A549 (cell line): ENCODE measurements at regions not wholly inside any gene's neighbourhood (a gene's known extent, or its start where the extent isn't known, plus 50 kb on each side); places are given as distances from the start of the nearest gene placed in this dataset.

Source experiments
- BHLHE40 ChIP-seq: IDR thresholded peaks from 2 replicates; pipeline ENCODE4 v1.6.1; 2012; ENCODE audit warnings: low read depth, low read length, inconsistent platforms
- ESRRA ChIP-seq: fragments of 150-350 bp; IDR thresholded peaks from 2 replicates; pipeline ENCODE4 v1.6.1; 2014; ENCODE audit warnings: mild to moderate bottlenecking, low read length, borderline replicate concordance
- HOXB5 ChIP-seq: fragments of 250-450 bp; sonication (Bioruptor Pico); IDR thresholded peaks from 2 replicates; pipeline ENCODE4 v1.5.0; 2020; ENCODE audit warnings: mild to moderate bottlenecking, moderate library complexity
- KDM5A ChIP-seq: fragments of 200-600 bp; sonication (generic); IDR thresholded peaks from 2 replicates; pipeline ENCODE4 v1.6.1; 2016; ENCODE audit warnings: antibody characterized with exemption, mild to moderate bottlenecking
- NFE2L2 ChIP-seq: fragments of 150-350 bp; conservative IDR thresholded peaks from 2 replicates; pipeline ENCODE4 v1.6.1; 2014; ENCODE audit warnings: low read length
- POLR2A ChIP-seq: IDR thresholded peaks from 2 replicates; pipeline ENCODE4 v1.6.1; 2012; ENCODE audit warnings: mild to moderate bottlenecking, low read length
- POLR2AphosphoS2 ChIP-seq: conservative IDR thresholded peaks from 2 replicates; pipeline ENCODE4 v1.6.1; 2012; ENCODE audit warnings: low read length, improper control_type of control experiment, inconsistent platforms
- TF ChIP-seq, protein P1 (sequence below): fragments of >200 bp; sonication (Bioruptor Twin); formaldehyde crosslinking; IDR thresholded peaks from 3 replicates; pipeline ENCODE4 v1.5.1; 2016

DNA sequence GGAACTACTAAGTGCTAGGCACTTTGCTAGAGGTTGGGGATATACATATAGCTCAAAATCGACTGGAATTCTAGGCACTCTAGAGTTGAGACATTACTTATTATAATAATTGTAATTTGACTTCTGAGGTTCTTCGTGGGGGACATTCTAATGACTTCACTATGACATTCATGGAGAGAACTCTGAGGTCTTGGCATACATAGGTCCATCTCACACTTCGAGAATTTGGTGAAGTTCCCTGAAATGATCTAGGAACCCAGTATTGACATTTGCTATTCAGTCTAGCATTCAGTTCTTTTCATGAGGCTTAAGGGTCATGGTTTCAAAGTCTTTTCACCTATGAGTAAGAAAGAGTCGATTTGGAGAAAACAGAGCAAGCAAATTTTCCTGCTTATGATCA is 446.6 kb upstream of the JAG1 start:
- TF ChIP-seq ESRRA (no peak), BHLHE40 (no peak), POLR2A (no peak), HOXB5 (CRISPR knock-in tag) (no peak), POLR2AphosphoS2 (no peak), KDM5A (no peak), NFE2L2 (no peak)
- TF ChIP-seq, protein P1, sequence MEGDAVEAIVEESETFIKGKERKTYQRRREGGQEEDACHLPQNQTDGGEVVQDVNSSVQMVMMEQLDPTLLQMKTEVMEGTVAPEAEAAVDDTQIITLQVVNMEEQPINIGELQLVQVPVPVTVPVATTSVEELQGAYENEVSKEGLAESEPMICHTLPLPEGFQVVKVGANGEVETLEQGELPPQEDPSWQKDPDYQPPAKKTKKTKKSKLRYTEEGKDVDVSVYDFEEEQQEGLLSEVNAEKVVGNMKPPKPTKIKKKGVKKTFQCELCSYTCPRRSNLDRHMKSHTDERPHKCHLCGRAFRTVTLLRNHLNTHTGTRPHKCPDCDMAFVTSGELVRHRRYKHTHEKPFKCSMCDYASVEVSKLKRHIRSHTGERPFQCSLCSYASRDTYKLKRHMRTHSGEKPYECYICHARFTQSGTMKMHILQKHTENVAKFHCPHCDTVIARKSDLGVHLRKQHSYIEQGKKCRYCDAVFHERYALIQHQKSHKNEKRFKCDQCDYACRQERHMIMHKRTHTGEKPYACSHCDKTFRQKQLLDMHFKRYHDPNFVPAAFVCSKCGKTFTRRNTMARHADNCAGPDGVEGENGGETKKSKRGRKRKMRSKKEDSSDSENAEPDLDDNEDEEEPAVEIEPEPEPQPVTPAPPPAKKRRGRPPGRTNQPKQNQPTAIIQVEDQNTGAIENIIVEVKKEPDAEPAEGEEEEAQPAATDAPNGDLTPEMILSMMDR = no peak
